ENCODE measurements at regions not wholly inside any gene's neighbourhood (a gene's known extent, or its start where the extent isn't known, plus 50 kb on each side); places are given as distances from the start of the nearest gene placed in this dataset.

DNA sequence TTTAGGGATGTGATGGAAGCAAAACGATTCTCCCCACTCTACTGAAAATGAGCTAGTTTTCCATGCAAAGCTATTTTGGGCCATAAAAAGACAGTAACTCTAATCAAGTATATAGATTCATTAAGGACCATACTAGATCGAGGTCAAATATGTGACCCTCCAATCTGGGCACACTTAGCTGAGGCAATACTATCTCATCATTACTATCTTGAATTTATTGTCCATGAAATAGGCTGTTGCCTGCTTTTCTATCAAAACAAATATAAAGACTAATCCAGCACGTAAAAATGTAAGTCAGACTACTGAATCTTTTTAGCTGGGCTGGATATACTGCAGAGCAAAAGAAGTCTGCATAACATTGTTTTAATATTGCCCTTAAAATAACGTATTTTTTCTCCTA lies 943.1 kb downstream of the NR2F1-AS1 start:
- H3K27ac Mint-ChIP-seq (ENCODE audit: unreplicated experiment): no peak overlapping the region
- H3K4me1 Mint-ChIP-seq (ENCODE audit: low read depth, unreplicated experiment): peaks cover 12% of the 10 kb centered on the region
- H3K4me3 Mint-ChIP-seq (ENCODE audit: low read depth, unreplicated experiment): no peak overlapping the region
- TF ChIP-seq, protein P1, sequence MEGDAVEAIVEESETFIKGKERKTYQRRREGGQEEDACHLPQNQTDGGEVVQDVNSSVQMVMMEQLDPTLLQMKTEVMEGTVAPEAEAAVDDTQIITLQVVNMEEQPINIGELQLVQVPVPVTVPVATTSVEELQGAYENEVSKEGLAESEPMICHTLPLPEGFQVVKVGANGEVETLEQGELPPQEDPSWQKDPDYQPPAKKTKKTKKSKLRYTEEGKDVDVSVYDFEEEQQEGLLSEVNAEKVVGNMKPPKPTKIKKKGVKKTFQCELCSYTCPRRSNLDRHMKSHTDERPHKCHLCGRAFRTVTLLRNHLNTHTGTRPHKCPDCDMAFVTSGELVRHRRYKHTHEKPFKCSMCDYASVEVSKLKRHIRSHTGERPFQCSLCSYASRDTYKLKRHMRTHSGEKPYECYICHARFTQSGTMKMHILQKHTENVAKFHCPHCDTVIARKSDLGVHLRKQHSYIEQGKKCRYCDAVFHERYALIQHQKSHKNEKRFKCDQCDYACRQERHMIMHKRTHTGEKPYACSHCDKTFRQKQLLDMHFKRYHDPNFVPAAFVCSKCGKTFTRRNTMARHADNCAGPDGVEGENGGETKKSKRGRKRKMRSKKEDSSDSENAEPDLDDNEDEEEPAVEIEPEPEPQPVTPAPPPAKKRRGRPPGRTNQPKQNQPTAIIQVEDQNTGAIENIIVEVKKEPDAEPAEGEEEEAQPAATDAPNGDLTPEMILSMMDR (IDR thresholded peaks at IDR 0.05; ENCODE audit: unreplicated experiment): no peak
- no peaks in the 10 kb centered on the region for H3K27me3 Mint-ChIP-seq (ENCODE audit: unreplicated experiment)
- no TSS peak for BruUV-seq (replicated peaks)
- intact Hi-C loops (cut with micrococcal nuclease; ENCODE audit: unreplicated experiment): no loop called here
- peaks cover 9% of the 10 kb centered on the region for H3K36me3 Mint-ChIP-seq (ENCODE audit: insufficient read depth, unreplicated experiment)
- H3K9me3 Mint-ChIP-seq (ENCODE audit: low read depth, unreplicated experiment): no peaks in the 10 kb centered on the region
- no peak for DNase-seq
- CTCF ChIA-PET: no interaction called here

DNA sequence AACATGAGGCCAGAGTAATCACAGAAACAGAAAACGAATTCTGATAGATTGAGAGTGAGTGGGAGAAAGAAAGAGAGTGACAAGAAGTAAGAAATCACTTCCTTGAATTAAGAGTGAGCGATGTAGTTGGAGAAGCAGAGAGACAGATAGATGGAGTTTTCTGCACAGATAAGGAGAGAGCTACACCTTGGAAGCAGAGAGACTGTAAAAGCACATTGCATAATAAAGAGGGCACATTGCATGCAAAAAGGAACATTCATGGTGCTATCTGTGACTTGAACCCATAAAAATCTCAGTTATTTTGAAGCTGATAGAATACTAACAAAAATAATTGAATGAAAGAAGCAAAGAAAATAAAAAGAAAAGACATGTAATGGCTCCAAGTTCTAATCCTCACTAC lies 943.8 kb downstream of the NR2F1-AS1 start:
- intact Hi-C loops (cut with micrococcal nuclease; ENCODE audit: unreplicated experiment): no loop called here
- Mint-ChIP-seq H3K27me3 (ENCODE audit: unreplicated experiment) (no peaks in the 10 kb centered on the region), H3K36me3 (ENCODE audit: insufficient read depth, unreplicated experiment) (peaks cover 9% of the 10 kb centered on the region), H3K9me3 (ENCODE audit: low read depth, unreplicated experiment) (no peaks in the 10 kb centered on the region), H3K4me1 (ENCODE audit: low read depth, unreplicated experiment) (peaks cover 12% of the 10 kb centered on the region), H3K27ac (ENCODE audit: unreplicated experiment) (no peak overlapping the region), H3K4me3 (ENCODE audit: low read depth, unreplicated experiment) (no peak overlapping the region)
- CTCF ChIA-PET: no interaction called here
- no peak for DNase-seq
- no TSS peak for BruUV-seq (replicated peaks)
- TF ChIP-seq, protein P1 (IDR thresholded peaks at IDR 0.05; ENCODE audit: unreplicated experiment): no peak

DNA sequence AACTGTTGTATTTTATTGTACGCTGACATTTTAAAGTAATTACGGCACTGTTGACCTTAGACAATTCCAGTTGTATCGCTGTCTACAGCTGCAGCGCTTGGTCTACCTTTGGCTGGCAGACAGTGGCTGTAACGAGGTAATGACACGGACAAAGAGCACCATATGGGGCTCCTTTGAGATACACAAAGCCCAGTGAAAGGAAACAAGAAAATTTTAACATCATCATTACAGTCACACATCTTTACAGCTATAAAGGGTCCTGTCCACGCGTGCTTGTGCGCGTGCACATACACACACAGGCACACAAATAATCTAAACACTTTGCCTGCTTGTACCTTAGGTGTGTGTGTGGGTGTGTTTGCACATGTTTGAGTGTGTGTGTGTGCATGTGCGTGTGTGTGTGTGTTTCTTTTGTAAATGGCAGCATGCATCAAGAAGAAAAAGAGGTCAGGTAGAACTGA lies 946.0 kb downstream of the NR2F1-AS1 start:
- no peaks in the 10 kb centered on the region for H3K4me1 Mint-ChIP-seq (ENCODE audit: low read depth, unreplicated experiment)
- TF ChIP-seq, protein P1 (IDR thresholded peaks at IDR 0.05; ENCODE audit: unreplicated experiment): no peak
- DNase-seq: no peak
- H3K4me3 Mint-ChIP-seq (ENCODE audit: low read depth, unreplicated experiment): no peak overlapping the region
- no TSS peak for BruUV-seq (replicated peaks)
- CTCF ChIA-PET: interaction anchor here (0.7 kb wide), 1 partner anchor 222 kb away, joined by 3 read pairs; no protein-coding TSS in a partner anchor
- no peaks in the 10 kb centered on the region for H3K36me3 Mint-ChIP-seq (ENCODE audit: insufficient read depth, unreplicated experiment)
- intact Hi-C loops (cut with micrococcal nuclease; ENCODE audit: unreplicated experiment): no loop called here
- no peaks in the 10 kb centered on the region for H3K27me3 Mint-ChIP-seq (ENCODE audit: unreplicated experiment)
- no peak overlapping the region for H3K27ac Mint-ChIP-seq (ENCODE audit: unreplicated experiment)
- no peaks in the 10 kb centered on the region for H3K9me3 Mint-ChIP-seq (ENCODE audit: low read depth, unreplicated experiment)

DNA sequence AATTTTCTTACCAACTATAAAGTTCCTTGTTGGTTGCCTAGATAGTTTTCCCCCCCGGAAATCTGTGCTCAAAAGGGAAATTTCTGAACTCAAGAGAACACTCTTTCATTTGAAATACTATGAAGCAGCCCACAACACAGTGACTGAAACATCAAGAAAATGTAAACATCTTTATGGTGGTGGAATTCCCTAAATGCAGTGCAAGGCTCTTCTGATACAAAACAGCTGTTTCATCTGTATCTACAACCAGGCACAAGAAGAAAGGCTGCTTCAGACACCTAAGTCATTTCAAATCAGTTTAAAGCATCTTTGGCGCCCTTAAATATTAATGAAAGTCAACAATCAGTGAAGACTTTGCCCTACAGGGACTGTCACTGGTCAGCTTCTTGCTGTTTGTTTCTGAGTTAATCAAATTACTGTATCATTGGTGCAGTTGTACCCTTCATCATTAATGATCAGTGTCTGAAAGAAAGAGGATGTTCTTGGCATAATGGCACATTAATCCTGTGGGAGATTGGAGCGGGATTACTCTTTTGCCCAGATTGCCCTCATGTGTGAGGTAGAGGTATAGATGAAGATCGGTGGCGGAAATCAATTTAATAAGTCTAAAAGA lies 947.0 kb downstream of the NR2F1-AS1 start:
- TF ChIP-seq, protein P1 (IDR thresholded peaks at IDR 0.05; ENCODE audit: unreplicated experiment): no peak
- no peaks in the 10 kb centered on the region for H3K27me3 Mint-ChIP-seq (ENCODE audit: unreplicated experiment)
- CTCF ChIA-PET: no interaction called here
- no TSS peak for BruUV-seq (replicated peaks)
- no peaks in the 10 kb centered on the region for H3K4me1 Mint-ChIP-seq (ENCODE audit: low read depth, unreplicated experiment)
- no peak overlapping the region for H3K4me3 Mint-ChIP-seq (ENCODE audit: low read depth, unreplicated experiment)
- no peak for DNase-seq
- intact Hi-C loops (cut with micrococcal nuclease; ENCODE audit: unreplicated experiment): no loop called here
- peaks cover 3% of the 10 kb centered on the region for H3K9me3 Mint-ChIP-seq (ENCODE audit: low read depth, unreplicated experiment)
- H3K36me3 Mint-ChIP-seq (ENCODE audit: insufficient read depth, unreplicated experiment): no peaks in the 10 kb centered on the region
- H3K27ac Mint-ChIP-seq (ENCODE audit: unreplicated experiment): no peak overlapping the region
